ENCODE measurements at regions not wholly inside any gene's neighbourhood (a gene's known extent, or its start where the extent isn't known, plus 50 kb on each side); places are given as distances from the start of the nearest gene placed in this dataset.
A peak's percentile ranks its signal among the peaks of the same experiment; 100 is the strongest.

- DNase-seq (ENCODE audit: extremely low read depth, insufficient read length): no peak
- H3K36me3 ChIP-seq (ENCODE audit: control insufficient read depth, insufficient read depth, low read length): no peaks in the 10 kb centered on the region
- no peaks in the 10 kb centered on the region; the same call in 1 of the 2 replicates for H3K27me3 ChIP-seq (replicated peaks; ENCODE audit: control insufficient read depth, insufficient read depth, low read length)
- no peak overlapping the region for H3K4me3 ChIP-seq (replicated peaks; ENCODE audit: low read depth, low read length)
- no peak for TF ChIP-seq CTCF (IDR thresholded peaks at IDR 0.05; ENCODE audit: insufficient read depth, low read length, poor library complexity, severe bottlenecking)
Observed at GRCh38 chr13:44240611-44241145, 132.9 kb upstream of the SERP2 start.

DNA sequence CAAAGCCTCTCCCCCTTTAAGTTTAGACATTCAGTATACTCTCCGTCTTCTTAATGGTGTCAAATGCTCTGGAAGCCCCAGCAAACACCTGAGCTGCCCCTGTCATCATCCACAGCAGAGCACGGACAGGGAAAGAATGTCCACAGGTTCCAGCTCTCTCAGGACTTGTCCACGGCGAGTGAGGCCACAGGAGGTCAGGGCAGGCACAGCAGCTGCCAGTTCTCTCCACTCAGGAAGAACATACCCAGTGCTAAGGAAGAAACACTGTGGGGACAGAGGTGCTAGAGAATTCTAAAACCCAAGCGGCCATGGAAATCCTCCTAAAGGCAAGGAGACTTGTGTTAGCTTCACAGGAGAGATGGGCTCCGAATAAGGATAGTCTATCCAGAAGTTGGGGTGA is 132.0 kb upstream of the SERP2 start:
- peak; percentile 2 for TF ChIP-seq CTCF (IDR thresholded peaks at IDR 0.05; ENCODE audit: insufficient read depth, low read length, poor library complexity, severe bottlenecking)
- no peak overlapping the region for H3K4me3 ChIP-seq (replicated peaks; ENCODE audit: low read depth, low read length)
- no peak for DNase-seq (ENCODE audit: extremely low read depth, insufficient read length)

DNA sequence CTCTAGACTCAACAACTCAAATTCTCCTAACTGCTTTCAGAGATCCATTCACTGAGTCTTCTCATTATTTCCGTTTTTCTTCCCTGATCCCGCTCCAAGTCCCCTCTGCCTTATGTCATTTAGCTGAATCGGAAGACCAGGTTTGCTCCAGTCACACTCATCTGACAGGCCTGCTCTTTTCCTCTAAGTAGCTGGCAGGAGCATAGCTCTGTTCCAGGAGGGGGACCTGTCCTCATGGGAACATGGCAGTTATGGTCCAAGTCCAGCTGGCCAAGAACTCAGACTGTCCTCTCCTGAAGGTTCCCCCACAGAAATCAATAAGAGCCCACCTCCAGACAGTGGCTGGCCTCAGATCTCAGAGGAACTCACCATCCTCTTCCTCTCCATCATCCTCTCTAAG is 130.9 kb upstream of the SERP2 start:
- TF ChIP-seq CTCF (IDR thresholded peaks at IDR 0.05; ENCODE audit: insufficient read depth, low read length, poor library complexity, severe bottlenecking): no peak
- Histone ChIP-seq H3K4me3 (replicated peaks; ENCODE audit: low read depth, low read length) (no peak overlapping the region), H3K36me3 (ENCODE audit: control insufficient read depth, insufficient read depth, low read length) (no peaks in the 10 kb centered on the region), H3K27me3 (replicated peaks; ENCODE audit: control insufficient read depth, insufficient read depth, low read length) (no peaks in the 10 kb centered on the region; the same call in 1 of the 2 replicates)
- no peak for DNase-seq (ENCODE audit: extremely low read depth, insufficient read length)

More for the DNA sequence above, 132.0 kb upstream of the SERP2 start:
- no peaks in the 10 kb centered on the region; the same call in 1 of the 2 replicates for H3K27me3 ChIP-seq (replicated peaks; ENCODE audit: control insufficient read depth, insufficient read depth, low read length)
- no peaks in the 10 kb centered on the region for H3K36me3 ChIP-seq (ENCODE audit: control insufficient read depth, insufficient read depth, low read length)

- TF ChIP-seq CTCF (IDR thresholded peaks at IDR 0.05; ENCODE audit: insufficient read depth, low read length, poor library complexity, severe bottlenecking): peak; percentile 66
- Histone ChIP-seq H3K4me3 (replicated peaks; ENCODE audit: low read depth, low read length) (no peak overlapping the region), H3K27me3 (replicated peaks; ENCODE audit: control insufficient read depth, insufficient read depth, low read length) (no peaks in the 10 kb centered on the region; the same call in 1 of the 2 replicates), H3K36me3 (ENCODE audit: control insufficient read depth, insufficient read depth, low read length) (no peaks in the 10 kb centered on the region)
- DNase-seq (ENCODE audit: extremely low read depth, insufficient read length): peak; percentile 54
Observed at GRCh38 chr13:44243198-44243857, 130.3 kb upstream of the SERP2 start.

DNA sequence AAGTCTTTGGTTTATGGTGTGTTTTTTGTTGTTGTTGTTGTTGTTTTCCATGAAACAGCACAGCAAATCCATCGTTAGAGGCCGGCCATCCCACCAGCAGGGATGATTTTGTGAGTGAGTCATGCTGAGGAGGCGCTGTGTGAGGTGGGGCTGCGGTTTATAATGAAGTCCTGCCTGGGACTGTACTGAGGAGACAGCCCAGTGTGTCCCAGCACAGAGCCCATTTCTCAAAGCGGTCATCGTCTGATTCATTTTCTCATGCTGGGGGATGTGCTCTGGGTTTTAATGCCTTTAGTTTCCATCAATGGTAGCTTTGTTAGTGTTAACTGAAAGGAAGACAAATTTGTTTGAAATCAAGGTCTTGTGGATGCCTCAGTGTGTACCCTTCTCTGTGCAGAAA is 129.3 kb upstream of the SERP2 start:
- H3K4me3 ChIP-seq (replicated peaks; ENCODE audit: low read depth, low read length): no peak overlapping the region
- H3K36me3 ChIP-seq (ENCODE audit: control insufficient read depth, insufficient read depth, low read length): no peaks in the 10 kb centered on the region
- no peak for TF ChIP-seq CTCF (IDR thresholded peaks at IDR 0.05; ENCODE audit: insufficient read depth, low read length, poor library complexity, severe bottlenecking)
- no peaks in the 10 kb centered on the region; the same call in 1 of the 2 replicates for H3K27me3 ChIP-seq (replicated peaks; ENCODE audit: control insufficient read depth, insufficient read depth, low read length)
- DNase-seq (ENCODE audit: extremely low read depth, insufficient read length): no peak

All from GM06990 (cell line).